ENCODE measurements at regions not wholly inside any gene's neighbourhood (a gene's known extent, or its start where the extent isn't known, plus 50 kb on each side); places are given as distances from the start of the nearest gene placed in this dataset.

DNA sequence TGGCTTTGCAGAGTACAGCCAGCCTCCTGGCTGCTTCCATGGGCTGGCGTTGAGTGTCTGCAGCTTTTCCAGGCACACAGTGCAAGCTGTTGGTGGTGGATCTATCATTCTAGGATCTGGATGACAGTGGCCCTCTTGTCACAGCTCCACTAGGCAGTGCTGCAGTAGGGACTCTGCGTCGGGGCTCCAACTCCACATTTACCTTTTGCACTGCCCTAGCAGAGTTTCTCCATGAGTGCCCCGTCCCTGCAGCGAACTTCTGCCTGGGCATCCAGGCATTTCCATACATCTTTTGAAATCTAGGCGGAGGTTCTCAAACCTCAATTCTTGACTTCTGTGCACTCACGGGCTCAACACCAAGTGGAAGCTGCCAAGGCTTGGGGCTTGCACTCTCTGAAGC lies 1697.3 kb upstream of the MIR17HG start:
- Histone ChIP-seq H3K4me3 (no peak overlapping the region), H3K9me3 (replicated peaks) (peaks cover 17% of the 10 kb centered on the region), H3K27ac (replicated peaks) (no peak overlapping the region), H3K4me1 (no peaks in the 10 kb centered on the region), H3K36me3 (no peaks in the 10 kb centered on the region), H3K27me3 (ENCODE audit: low read depth) (no peaks in the 10 kb centered on the region)
- intact Hi-C loops (cut with micrococcal nuclease) = no loop called here
- DNase-seq = no peak
- TF ChIP-seq, protein P1, sequence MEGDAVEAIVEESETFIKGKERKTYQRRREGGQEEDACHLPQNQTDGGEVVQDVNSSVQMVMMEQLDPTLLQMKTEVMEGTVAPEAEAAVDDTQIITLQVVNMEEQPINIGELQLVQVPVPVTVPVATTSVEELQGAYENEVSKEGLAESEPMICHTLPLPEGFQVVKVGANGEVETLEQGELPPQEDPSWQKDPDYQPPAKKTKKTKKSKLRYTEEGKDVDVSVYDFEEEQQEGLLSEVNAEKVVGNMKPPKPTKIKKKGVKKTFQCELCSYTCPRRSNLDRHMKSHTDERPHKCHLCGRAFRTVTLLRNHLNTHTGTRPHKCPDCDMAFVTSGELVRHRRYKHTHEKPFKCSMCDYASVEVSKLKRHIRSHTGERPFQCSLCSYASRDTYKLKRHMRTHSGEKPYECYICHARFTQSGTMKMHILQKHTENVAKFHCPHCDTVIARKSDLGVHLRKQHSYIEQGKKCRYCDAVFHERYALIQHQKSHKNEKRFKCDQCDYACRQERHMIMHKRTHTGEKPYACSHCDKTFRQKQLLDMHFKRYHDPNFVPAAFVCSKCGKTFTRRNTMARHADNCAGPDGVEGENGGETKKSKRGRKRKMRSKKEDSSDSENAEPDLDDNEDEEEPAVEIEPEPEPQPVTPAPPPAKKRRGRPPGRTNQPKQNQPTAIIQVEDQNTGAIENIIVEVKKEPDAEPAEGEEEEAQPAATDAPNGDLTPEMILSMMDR (IDR thresholded peaks at IDR 0.05; ENCODE audit: borderline replicate concordance) = no peak

GRCh38 chr13:89660752-89661151 lies 1686.7 kb upstream of the MIR17HG start:
- no peaks in the 10 kb centered on the region for H3K27me3 ChIP-seq (ENCODE audit: low read depth)
- TF ChIP-seq, protein P1 (IDR thresholded peaks at IDR 0.05; ENCODE audit: borderline replicate concordance) = no peak
- no peaks in the 10 kb centered on the region for H3K4me1 ChIP-seq
- no peak for DNase-seq
- no peak overlapping the region for H3K27ac ChIP-seq (replicated peaks)
- no peaks in the 10 kb centered on the region for H3K36me3 ChIP-seq
- intact Hi-C loops (cut with micrococcal nuclease) = no loop called here
- H3K9me3 ChIP-seq (replicated peaks) = no peaks in the 10 kb centered on the region
- no peak overlapping the region for H3K4me3 ChIP-seq

DNA sequence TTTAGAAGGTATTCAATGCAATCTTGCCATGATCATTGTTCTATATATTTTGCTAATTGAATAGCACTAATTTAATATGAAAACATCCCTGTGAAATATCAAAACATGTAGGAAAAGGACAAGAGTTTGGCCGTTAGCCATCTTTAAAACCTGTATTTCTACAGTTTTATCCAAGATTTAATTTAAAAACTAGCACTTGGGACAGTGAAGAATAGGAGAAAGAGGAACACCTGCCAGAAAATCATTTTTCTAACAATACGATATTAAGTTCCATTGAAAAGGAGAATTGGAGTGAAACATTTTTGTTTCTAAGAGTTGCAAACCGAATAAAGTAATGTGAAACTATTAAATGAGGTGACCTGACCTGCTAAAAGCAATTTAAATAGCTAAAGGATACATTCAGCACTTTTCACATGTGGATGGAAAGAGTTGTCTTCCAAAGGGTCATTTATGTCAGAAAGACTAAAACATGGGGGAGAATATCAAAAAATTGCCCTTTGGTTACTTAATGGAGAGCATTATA lies 1673.6 kb upstream of the MIR17HG start:
- intact Hi-C loops (cut with micrococcal nuclease) = no loop called here
- Histone ChIP-seq H3K27ac (replicated peaks) (no peak overlapping the region), H3K4me1 (no peaks in the 10 kb centered on the region), H3K9me3 (replicated peaks) (no peaks in the 10 kb centered on the region), H3K27me3 (ENCODE audit: low read depth) (no peaks in the 10 kb centered on the region), H3K36me3 (no peaks in the 10 kb centered on the region), H3K4me3 (no peak overlapping the region)
- no peak for DNase-seq
- TF ChIP-seq, protein P1 (IDR thresholded peaks at IDR 0.05; ENCODE audit: borderline replicate concordance) = no peak

GRCh38 chr13:89678466-89679121 lies 1668.9 kb upstream of the MIR17HG start:
- DNase-seq = no peak
- Histone ChIP-seq H3K4me3 (no peak overlapping the region), H3K4me1 (no peaks in the 10 kb centered on the region), H3K9me3 (replicated peaks) (no peaks in the 10 kb centered on the region), H3K27ac (replicated peaks) (no peak overlapping the region), H3K27me3 (ENCODE audit: low read depth) (no peaks in the 10 kb centered on the region), H3K36me3 (no peaks in the 10 kb centered on the region)
- intact Hi-C loops (cut with micrococcal nuclease) = no loop called here
- TF ChIP-seq, protein P1 (IDR thresholded peaks at IDR 0.05; ENCODE audit: borderline replicate concordance) = no peak

DNA sequence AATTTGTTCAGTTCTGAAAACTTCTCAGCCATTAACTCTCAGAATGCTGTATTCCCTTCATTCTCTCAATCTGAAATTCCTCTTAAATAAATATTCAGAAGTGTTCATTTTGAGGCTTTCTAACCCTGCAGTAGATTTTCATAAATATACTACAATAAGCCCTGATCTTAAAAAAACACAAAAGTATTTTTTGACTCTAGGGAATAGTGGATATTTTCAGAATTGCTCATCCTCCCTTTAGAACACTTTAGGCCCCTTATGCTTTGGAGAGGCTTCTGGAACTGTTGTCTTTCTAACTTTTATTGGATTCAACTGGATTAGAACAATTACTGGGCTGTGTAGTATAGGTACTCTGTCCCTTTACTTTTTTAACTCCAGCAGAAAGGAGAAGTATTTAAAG lies 1662.6 kb upstream of the MIR17HG start:
- Histone ChIP-seq H3K27ac (replicated peaks) (no peak overlapping the region), H3K9me3 (replicated peaks) (no peaks in the 10 kb centered on the region), H3K27me3 (ENCODE audit: low read depth) (no peaks in the 10 kb centered on the region), H3K4me3 (no peak overlapping the region), H3K36me3 (no peaks in the 10 kb centered on the region), H3K4me1 (peaks cover 7% of the 10 kb centered on the region)
- intact Hi-C loops (cut with micrococcal nuclease) = no loop called here
- DNase-seq = no peak
- TF ChIP-seq, protein P1 (IDR thresholded peaks at IDR 0.05; ENCODE audit: borderline replicate concordance) = no peak

Data from left ventricle myocardium inferior (tissue), 1 donor.